NCI-H2196 (cell line): ENCODE measurements at regions not wholly inside any gene's neighbourhood (a gene's known extent, or its start where the extent isn't known, plus 50 kb on each side); places are given as distances from the start of the nearest gene placed in this dataset.

Experiments used
- DNase-seq: peaks from one replicate; lab custom pipeline; 2025; ENCODE audit not compliant: unreplicated experiment; lab: John Stamatoyannopoulos, UW

DNA sequence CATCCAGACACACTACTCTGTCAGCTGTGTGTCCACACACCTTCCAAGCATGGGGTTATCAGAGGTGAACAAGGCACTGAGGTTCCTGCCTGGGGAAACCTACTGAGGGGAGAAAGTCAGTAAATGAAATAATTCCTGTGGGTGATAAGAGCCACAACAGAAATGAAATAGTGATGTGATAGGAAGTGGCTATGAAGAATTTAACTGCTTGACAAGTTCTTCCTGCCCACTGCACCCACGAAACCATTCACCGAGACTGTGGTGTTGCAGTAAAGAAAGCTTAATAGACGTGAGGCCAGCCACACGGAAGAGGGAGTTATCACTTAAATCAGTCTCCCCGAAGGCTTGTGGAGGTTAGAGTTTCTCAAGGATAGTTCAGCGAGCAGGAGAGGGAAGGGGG lies 353.1 kb downstream of the UQCRFS1 start:
- no peak for DNase-seq

GRCh38 chr19:28858933-28859332 lies 354.0 kb downstream of the UQCRFS1 start:
- no peak for DNase-seq

DNA sequence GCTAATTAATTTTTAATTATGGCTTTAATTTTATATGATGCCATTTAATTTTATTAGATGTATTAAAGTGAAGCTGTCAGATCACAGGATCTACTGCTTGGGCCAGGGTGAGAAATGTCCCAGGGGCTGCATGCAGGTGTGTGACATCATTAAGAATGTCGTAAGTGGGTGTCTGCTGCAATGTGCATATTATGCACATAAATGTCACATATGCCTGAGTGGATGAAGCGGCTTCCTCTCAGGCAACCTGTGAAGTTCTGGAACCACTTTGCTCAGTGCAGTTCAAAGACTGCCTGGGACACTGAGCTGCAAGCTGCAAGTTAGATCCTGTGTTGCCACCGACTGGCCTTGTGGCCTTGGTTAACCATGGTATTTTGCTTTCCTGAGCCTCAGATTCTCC lies 355.0 kb downstream of the UQCRFS1 start:
- no peak for DNase-seq

GRCh38 chr19:28855216-28855615 lies 357.7 kb downstream of the UQCRFS1 start:
- DNase-seq, result no peak

DNA sequence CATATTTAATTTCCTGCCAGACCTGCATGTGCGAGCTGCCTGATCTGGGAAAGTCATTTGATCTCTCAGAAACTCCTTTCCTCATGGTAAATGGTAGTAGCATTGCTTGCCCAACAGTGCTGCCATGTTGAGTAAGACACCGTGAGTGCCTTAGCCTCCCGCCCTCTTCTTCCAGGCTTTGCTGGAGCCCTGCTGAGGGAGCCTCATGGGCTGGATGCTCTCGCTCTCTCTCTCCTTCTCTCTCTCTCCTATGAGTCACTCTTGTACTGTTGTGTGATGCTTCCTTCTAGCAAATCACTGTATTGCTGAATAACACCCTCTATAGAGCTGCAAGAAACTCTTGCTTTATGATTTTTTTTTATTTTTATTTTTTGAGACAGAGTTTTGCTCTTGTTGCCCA lies 365.5 kb downstream of the UQCRFS1 start:
- DNase-seq, result no peak

GRCh38 chr19:28846094-28846812 lies 366.7 kb downstream of the UQCRFS1 start:
- no peak for DNase-seq

GRCh38 chr19:28843761-28844492 lies 369.0 kb downstream of the UQCRFS1 start:
- no peak for DNase-seq

GRCh38 chr19:28841531-28841930 lies 371.4 kb downstream of the UQCRFS1 start:
- no peak for DNase-seq

GRCh38 chr19:28840891-28841290 lies 372.1 kb downstream of the UQCRFS1 start:
- DNase-seq, result no peak

- DNase-seq, result no peak
Observed at GRCh38 chr19:28839455-28839854, 373.5 kb downstream of the UQCRFS1 start.

- no peak for DNase-seq
Observed at GRCh38 chr19:28838909-28839308, 374.0 kb downstream of the UQCRFS1 start.

DNA sequence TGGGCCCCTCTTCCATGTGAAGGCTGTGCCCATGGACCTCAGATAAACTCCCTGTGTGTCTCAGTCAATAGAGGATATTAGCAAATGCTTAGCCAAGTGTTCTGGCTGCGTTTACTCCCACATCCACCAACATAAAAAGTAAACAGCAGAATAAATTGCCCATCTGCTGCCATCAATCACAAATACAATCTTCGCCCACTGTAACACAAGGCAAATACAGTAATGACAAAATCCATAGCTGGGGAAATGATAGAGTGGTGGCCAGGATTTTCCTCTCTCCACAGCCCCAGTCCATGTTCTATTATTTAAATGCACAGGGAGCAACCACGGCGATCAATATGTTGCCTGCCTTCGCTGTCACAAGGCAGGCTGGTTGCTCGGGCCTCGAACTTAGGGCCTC lies 376.5 kb downstream of the UQCRFS1 start:
- no peak for DNase-seq

DNA sequence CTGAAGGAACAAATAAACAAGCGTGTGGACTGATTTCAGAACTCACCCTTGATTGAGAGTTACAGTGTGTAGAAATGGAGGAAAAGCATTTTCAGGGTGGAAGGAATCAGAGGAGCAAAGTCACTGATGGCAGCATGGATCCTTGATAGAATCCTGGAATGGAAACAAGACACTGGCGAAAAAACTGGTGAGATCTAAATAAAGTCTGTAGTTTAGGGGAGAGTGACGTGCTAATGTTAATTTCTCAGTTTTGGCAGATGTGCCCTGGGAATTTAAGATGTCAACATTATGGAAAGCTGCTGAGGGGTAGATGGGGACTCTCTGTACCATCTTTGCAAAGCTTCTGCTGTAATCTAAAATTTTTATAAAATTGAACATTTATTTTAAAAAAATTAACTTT lies 378.0 kb downstream of the UQCRFS1 start:
- DNase-seq, result no peak

- DNase-seq, result no peak
Observed at GRCh38 chr19:28831462-28831861, 381.5 kb downstream of the UQCRFS1 start.

- DNase-seq, result no peak
Observed at GRCh38 chr19:28829762-28830161, 383.2 kb downstream of the UQCRFS1 start.

GRCh38 chr19:28829359-28829758 lies 383.6 kb downstream of the UQCRFS1 start:
- no peak for DNase-seq

- no peak for DNase-seq
Observed at GRCh38 chr19:28828276-28828870, 384.6 kb downstream of the UQCRFS1 start.

DNA sequence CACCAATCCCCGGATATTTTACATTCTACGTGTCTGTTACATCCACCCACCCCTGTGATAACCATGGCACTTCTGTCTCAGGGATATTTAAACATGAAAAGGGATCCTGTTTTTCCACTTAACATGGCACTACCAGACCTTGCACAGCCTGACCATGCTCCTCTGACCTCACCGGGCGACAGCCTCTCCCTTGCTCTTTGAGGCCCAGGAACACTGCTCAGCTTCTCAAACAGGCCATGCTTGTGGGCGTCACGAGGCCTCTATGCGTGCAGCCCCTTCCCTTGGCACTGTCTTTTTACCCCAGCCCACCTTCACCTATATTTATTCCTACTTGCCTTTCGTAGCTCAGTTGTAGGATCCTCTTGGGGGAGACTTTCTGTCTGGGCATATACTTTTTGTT lies 385.6 kb downstream of the UQCRFS1 start:
- DNase-seq, result no peak

DNA sequence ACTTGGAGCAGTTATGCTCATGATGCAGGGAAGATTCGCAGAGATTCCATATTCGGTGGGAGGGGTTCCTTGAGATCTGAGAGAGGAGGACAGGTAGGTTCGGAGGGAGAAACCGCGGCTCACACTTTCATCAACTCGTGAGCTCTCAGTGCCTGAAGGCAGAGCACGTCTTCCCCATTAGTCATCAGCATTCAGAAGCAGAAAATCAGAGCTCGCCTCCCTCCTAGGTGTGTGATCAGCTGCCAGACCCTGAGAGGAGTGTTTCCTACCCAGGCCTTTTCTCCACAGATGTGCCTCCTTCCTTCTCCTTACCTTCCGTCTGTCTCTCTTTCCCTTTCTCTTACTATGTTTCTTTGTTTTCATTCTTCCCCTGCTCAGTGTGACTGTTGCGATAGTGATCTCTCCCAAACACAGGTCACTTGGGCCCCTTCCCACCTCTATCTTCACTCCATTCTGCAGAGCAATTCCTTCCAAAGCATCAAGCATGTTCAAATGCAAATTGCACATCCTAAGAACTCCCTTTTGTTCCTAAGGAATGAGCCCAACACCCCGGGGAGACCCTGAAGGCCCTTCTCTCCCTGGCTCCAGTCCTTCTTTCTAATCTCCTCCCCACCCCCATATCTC lies 389.5 kb downstream of the UQCRFS1 start:
- no peak for DNase-seq

GRCh38 chr19:28820289-28820688 lies 392.7 kb downstream of the UQCRFS1 start:
- no peak for DNase-seq

GRCh38 chr19:28815257-28815656 lies 397.7 kb downstream of the UQCRFS1 start:
- no peak for DNase-seq

- no peak for DNase-seq
Observed at GRCh38 chr19:28794301-28794700, 418.6 kb downstream of the UQCRFS1 start.
